Hematopoietic multipotent progenitor cell treated with erythropoietin and hydrocortisone succinate and interleukin-3 and kit ligand, for 6 days (in vitro differentiated cells): ENCODE measurements at regions not wholly inside any gene's neighbourhood (a gene's known extent, or its start where the extent isn't known, plus 50 kb on each side); places are given as distances from the start of the nearest gene placed in this dataset.

Experiments used
- DNase-seq: peaks from one replicate; pipeline ENCODE4 v3.0.0-alpha.2; 2015

DNA sequence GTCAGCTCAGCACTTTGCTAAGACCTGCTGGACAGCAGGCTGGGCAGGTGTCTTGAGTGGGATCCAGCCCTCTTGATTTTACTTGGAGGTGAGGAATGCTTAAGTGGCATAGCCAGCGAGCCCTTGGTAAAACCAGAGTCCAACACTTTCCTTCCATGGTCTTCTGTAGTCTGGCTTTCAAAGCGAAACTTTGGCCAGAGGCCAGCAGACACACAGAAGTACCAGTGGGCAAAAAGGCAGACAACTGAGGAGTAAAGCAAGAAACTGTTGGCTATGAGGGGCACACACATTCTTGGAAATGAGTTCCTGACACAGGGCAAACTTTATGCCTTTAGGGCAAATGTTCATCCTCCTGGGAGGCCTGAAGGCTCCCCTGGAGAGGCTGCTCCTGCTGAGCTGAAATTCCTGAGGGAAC lies 281.0 kb upstream of the POU3F1 start:
- DNase-seq = no peak

DNA sequence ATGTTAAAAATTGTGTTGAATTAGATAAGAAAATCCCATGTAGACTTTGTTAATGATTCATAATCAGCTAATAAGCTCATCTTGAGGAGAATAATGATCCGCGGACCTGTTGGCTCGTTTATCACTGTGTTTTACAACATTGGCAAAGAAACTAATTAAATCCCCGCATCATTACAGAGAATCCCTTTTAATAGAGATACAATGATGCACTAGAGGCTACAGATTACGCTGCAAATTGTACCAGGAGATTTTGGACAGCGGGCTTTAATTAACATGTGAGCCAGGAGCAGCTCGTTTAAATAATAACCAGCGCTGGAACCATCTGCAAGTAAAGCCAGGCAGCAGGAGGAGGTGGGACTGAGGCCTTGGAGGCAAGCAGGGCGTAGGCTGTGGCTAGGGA lies 280.3 kb upstream of the POU3F1 start:
- DNase-seq = no peak

DNA sequence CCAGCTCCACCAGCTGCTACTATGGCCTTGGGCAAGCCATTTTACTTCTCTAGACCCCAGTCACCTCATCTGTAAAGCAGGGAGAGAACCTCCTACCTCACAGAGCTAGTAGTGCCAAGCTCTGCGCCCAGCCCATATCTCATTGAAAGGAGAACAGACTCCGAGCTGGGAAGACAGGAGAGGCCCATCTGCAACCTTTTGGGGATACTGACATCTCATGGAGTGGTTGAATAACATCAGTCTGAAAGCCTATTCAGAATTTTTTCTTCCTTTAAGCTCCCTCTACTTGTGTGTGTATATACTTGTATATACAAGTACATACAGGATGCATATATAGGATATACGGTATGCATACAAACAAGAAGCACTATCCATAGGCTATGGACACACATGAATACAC lies 279.5 kb upstream of the POU3F1 start:
- DNase-seq = no peak

DNA sequence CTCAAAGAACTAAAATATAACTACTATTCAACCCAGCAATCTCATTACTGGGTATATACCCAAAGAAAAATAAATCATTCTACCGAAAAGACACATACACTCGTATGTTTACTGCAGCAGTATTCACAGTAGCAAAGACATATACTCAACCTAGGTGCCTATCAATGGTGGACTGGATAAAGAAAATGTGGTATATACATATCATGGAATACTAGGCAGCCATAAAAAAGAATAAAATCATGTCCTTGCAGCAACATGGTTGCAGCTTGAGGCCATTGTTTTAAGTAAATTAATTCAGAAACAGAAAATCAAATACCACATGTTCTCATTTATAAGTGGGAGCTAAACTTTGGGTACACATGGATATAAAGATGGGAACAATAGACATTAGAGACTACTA lies 266.2 kb upstream of the POU3F1 start:
- DNase-seq = no peak

GRCh38 chr1:38310079-38310478 lies 263.5 kb upstream of the POU3F1 start:
- DNase-seq = no peak

GRCh38 chr1:38308780-38309179 lies 262.2 kb upstream of the POU3F1 start:
- no peak for DNase-seq

- no peak for DNase-seq
These were observed 259.1 kb upstream of the POU3F1 start for GRCh38 chr1:38305666-38306065.

- no peak for DNase-seq
These were observed 257.2 kb upstream of the POU3F1 start for GRCh38 chr1:38303843-38304242.

DNA sequence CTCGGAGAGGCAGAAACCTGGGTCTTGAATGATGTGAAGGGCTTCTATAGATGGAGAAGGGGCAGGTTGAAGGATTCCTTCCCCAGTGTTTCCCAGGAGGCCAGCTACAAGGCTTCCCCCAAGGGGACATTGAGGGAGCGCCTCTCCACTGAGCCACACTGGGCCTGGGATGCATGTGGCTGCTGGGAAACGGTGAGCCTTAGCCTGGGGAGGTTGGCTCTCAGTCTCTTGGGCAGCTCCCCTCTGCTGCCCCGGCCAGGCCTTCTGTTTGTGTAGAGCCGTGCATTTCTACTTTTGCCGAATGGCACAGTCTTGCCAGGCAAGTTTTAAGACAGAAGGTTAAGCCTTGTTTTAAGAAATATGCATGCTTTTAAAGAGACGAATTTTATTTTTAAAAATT lies 254.4 kb upstream of the POU3F1 start:
- DNase-seq = no peak

GRCh38 chr1:38300616-38301015 lies 254.0 kb upstream of the POU3F1 start:
- no peak for DNase-seq

DNA sequence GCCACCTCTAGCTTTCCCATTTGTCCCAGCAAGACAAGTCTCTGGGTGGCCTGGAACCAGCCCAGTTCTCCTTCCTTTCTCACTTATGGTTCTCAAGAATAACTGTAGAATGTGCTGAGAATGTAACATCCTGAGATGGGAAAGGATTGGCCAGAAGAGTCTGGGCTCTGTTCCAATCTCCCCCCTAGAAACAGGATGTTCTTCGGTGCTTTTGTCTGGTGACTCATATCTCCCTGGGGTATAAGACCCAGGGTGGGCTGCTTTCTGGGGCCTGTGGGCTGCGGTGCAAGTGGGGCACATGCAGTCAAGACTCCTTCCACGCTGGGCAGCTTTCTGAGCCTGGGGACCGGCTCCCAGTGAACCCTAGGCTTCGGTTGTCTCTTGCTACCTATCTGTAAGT lies 251.2 kb upstream of the POU3F1 start:
- DNase-seq = no peak

- DNase-seq = no peak
These were observed 250.7 kb upstream of the POU3F1 start for GRCh38 chr1:38297246-38297645.

GRCh38 chr1:38296047-38296446 lies 249.5 kb upstream of the POU3F1 start:
- DNase-seq = no peak

GRCh38 chr1:38293567-38293966 lies 247.0 kb upstream of the POU3F1 start:
- DNase-seq = no peak

- DNase-seq = no peak
These were observed 246.4 kb upstream of the POU3F1 start for GRCh38 chr1:38292969-38293368.

- DNase-seq = no peak
These were observed 245.4 kb upstream of the POU3F1 start for GRCh38 chr1:38291906-38292521.

- DNase-seq = no peak
These were observed 244.7 kb upstream of the POU3F1 start for GRCh38 chr1:38291336-38291735.

- no peak for DNase-seq
These were observed 242.4 kb upstream of the POU3F1 start for GRCh38 chr1:38289034-38289433.

DNA sequence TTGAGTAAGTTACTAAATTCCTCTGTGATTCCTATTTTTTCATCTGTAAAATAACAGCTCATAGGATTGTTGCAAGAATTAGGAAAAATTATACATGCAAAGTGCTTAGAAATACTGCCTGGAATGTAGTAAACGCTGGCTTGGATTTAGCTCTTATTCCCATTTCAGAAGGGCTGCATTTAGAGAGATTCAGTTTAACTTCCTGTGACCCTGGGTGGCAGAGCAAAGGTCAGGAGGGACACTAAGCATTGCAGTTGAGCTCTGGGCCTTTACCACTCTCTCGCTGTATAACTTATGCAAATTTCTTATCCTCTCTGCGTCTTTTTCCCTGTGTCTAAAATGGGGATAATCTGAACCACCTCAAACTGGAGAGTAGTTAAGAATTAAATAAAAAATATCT lies 241.0 kb upstream of the POU3F1 start:
- no peak for DNase-seq

GRCh38 chr1:38287036-38287435 lies 240.4 kb upstream of the POU3F1 start:
- DNase-seq = no peak

DNA sequence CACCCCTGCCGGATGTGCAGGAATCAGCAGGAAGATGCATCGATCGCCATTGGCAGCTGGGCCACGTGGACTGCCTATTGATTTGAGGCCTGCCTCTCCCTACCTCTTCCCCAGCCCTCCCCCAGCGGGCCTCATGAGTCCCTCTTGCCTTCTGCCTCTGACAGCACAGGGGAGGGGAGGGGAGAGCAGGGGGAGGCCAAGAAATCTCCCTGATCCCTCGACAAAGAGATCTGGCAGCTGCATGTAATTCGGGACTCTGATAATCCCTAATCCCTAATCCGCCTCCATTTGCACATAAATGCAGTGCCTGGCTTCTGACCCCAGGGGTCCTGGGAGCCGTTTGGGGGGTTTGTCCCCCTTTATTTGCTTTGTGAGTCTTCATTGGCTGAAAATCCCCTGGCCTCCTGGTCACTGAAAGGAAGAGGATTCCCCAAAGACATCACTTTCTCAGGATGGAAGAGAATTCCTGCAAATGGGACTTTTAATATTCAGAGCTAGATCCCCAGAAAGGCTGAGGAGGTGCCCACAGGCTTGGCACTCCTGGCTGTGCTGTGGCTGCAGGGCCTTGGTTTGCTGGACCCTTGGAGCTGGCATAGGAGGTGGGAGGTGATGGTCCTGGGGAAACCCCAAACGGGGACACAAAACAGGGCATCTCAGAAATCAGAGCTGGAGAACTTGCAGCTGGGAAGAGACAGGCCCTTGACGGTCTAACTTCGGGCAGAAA lies 239.4 kb upstream of the POU3F1 start:
- DNase-seq = no peak

DNA sequence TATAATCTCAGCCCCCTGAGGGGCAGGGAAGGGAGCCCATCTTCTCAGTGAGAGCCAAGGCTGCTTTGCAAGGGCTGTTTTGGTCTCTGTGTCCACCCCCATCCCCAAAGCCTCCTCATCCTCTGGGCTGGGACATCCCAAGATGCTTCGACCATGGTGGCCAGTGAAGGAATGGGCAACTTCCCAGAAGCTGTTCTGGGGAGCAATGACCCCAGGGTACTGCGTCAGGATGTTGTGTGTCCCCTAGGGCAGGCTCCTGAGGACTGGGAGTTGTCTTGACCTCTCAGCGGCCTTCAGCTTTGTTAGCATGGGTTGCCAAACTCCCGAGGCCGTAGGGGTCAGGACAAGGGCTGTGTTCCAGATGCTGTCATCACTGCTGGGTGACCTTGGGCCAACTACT lies 238.4 kb upstream of the POU3F1 start:
- no peak for DNase-seq

- no peak for DNase-seq
These were observed 237.3 kb upstream of the POU3F1 start for GRCh38 chr1:38283696-38284470.

DNA sequence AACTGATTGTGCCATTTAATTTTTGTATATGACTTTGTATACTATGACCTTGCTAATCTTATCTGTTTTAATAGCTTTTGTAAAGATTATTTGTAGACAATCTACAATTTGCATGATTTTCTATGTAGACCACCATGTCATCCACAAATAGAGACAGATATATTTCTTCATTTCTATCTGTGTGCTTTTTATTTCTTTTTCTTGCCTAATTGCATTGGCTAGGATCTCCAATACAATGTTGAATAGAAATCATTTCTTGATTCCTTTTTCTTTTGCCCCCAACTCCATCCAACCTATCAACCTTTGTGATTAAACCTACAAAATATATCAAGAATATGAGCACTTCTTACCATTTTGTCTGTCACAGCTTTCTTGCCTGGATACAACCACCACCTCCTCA lies 232.6 kb upstream of the POU3F1 start:
- DNase-seq = no peak
